Psoas muscle (tissue), 7 donors: ENCODE measurements at regions not wholly inside any gene's neighbourhood (a gene's known extent, or its start where the extent isn't known, plus 50 kb on each side); places are given as distances from the start of the nearest gene placed in this dataset.
"Not testable (repeated sequence)": the region's sequence is repeated elsewhere in the genome, so short reads cannot be mapped to it uniquely, and the experiment has no call there.

Experiments used
- ATAC-seq, 4 donors: fragments of 200-7000 bp; cut with Tn5 transposase; one replicate each; pipeline ENCODE4 v1.9.1; 2020; ENCODE audit warnings: moderate library complexity in 3 of 4, mild to moderate bottlenecking in 2 of 4
- DNase-seq, 2 donors: peaks; one replicate each; pipeline ENCODE4 v3.0.0-alpha.2; 2020
- H3K27ac ChIP-seq: fragments of 200-600 bp; one replicate; pipeline ENCODE4 v1.8.0; 2022
- H3K27me3 ChIP-seq, 3 donors: fragments of 200-600 bp in 1 of 3; one replicate each; pipeline versions ENCODE4 v1.6.1 to v1.8.0; 2013 to 2022; ENCODE audit warnings: low read length in 2 of 3, mild to moderate bottlenecking in 2 of 3, moderate library complexity in 1 of 3; ENCODE audit not compliant: insufficient read depth in 3 of 3
- H3K36me3 ChIP-seq, 2 donors: fragments of 200-600 bp in 1 of 2; one replicate each; pipeline versions ENCODE4 v1.6.1 to v1.8.0; 2013 to 2022; ENCODE audit warnings: low read depth in 1 of 2, mild to moderate bottlenecking in 1 of 2, moderate library complexity in 1 of 2; ENCODE audit not compliant: insufficient read depth in 1 of 2
- H3K4me1 ChIP-seq: fragments of 200-600 bp; one replicate; pipeline ENCODE4 v1.8.0; 2022
- H3K4me3 ChIP-seq: fragments of 200-600 bp; one replicate; pipeline ENCODE4 v1.8.0; 2022; ENCODE audit warnings: mild to moderate bottlenecking
- H3K9me3 ChIP-seq: fragments of 200-600 bp; one replicate; pipeline ENCODE4 v1.8.0; 2022
- WGBS, 3 donors: extraction: QIAGEN DNeasy Blood & Tissue Kit; methylation state at CpG; one replicate each; pipeline versions ENCODE4 v1.1.6 to v1.1.7; 2013; 5-methylcytosine and 5-hydroxymethylcytosine counted together
- intact Hi-C, 2 donors: fragments of 100-400 bp; cut with DNase I; formaldehyde crosslinking; loops; one replicate each; pipeline versions ENCODE4 v1.11.0 to v1.14.2; 2022
- TF ChIP-seq, protein P1 (sequence below): fragments of 200-600 bp; IDR thresholded peaks from one replicate; pipeline ENCODE4 v1.8.0; 2022; ENCODE audit warnings: antibody characterized with exemption
- donor health status: healthy with polysubstance abuse.
- donor health status: DM: no; HTN: no; CAD: no; lungs with moderate emphysema.
- donor health status: Bipolar disorder and iron deficiency.
- donor health status: healthy.
- donor health status: DM: yes; HTN: yes; CAD: no.
- donor health status: DM: no; HTN: no; CAD: no.
- donor health status: DM: yes; HTN: yes; CAD: no.

- TF ChIP-seq, protein P1, sequence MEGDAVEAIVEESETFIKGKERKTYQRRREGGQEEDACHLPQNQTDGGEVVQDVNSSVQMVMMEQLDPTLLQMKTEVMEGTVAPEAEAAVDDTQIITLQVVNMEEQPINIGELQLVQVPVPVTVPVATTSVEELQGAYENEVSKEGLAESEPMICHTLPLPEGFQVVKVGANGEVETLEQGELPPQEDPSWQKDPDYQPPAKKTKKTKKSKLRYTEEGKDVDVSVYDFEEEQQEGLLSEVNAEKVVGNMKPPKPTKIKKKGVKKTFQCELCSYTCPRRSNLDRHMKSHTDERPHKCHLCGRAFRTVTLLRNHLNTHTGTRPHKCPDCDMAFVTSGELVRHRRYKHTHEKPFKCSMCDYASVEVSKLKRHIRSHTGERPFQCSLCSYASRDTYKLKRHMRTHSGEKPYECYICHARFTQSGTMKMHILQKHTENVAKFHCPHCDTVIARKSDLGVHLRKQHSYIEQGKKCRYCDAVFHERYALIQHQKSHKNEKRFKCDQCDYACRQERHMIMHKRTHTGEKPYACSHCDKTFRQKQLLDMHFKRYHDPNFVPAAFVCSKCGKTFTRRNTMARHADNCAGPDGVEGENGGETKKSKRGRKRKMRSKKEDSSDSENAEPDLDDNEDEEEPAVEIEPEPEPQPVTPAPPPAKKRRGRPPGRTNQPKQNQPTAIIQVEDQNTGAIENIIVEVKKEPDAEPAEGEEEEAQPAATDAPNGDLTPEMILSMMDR = no peak
- Histone ChIP-seq H3K36me3 (no peaks in the 10 kb centered on the region), H3K27ac (no peak overlapping the region), H3K9me3 (no peaks in the 10 kb centered on the region), H3K4me1 (no peaks in the 10 kb centered on the region), H3K4me3 (no peak overlapping the region), H3K27me3 (no peaks in the 10 kb centered on the region)
- ATAC-seq = no peak
- DNase-seq = no peak
- WGBS, 3 donors = 93 to 97% (median 96%) methylated on average over 1 of the region's 1 CpG
- intact Hi-C loops = no loop called here
Observed at GRCh38 chr13:23044906-23045305, 135.9 kb upstream of the SGCG start.

- ATAC-seq = no peak
- no peaks in the 10 kb centered on the region for H3K4me1 ChIP-seq
- no peaks in the 10 kb centered on the region for H3K9me3 ChIP-seq
- no peak for DNase-seq
- no peak overlapping the region for H3K27ac ChIP-seq
- 81 to 90% (median 82%) methylated on average over 3 of the region's 3 CpGs for WGBS, 3 donors
- TF ChIP-seq, protein P1 = no peak
- H3K27me3 ChIP-seq = no peaks in the 10 kb centered on the region
- H3K36me3 ChIP-seq = no peaks in the 10 kb centered on the region
- intact Hi-C loops = no loop called here
- no peak overlapping the region for H3K4me3 ChIP-seq
Observed at GRCh38 chr13:23050126-23050525, 130.7 kb upstream of the SGCG start.

- 77 to 84% (median 77%) methylated on average over 5 of the region's 5 CpGs for WGBS, 3 donors
- H3K9me3 ChIP-seq, intact Hi-C loops, H3K4me1 ChIP-seq, H3K4me3 ChIP-seq, H3K27me3 ChIP-seq, DNase-seq, ATAC-seq, H3K27ac ChIP-seq, H3K36me3 ChIP-seq: not testable (repeated sequence)
Observed at GRCh38 chr13:23053711-23054110, 127.1 kb upstream of the SGCG start.

DNA sequence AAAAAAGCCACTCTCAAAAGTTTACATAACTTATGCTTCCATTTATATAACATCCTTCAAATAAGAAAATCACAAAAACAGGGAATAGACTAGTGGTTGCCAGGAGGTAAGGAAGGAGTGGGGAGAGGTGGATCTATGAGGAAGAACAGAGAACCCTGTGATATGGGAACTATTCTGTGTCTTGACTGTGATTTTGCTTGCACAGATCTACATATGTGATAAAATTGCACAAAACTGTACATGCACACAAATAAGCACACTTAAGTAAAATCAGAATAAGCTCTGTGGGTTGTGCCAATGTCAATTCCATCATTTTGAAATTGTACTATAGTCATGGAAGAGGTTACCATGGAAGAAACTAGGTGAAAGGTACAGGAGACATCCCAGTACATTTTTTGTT lies 121.6 kb upstream of the SGCG start:
- Histone ChIP-seq H3K27ac (no peak overlapping the region), H3K9me3 (no peaks in the 10 kb centered on the region), H3K27me3 (no peaks in the 10 kb centered on the region), H3K4me3 (no peak overlapping the region), H3K36me3 (no peaks in the 10 kb centered on the region), H3K4me1 (no peaks in the 10 kb centered on the region)
- no peak for DNase-seq
- intact Hi-C loops = no loop called here
- ATAC-seq = no peak
- TF ChIP-seq, protein P1 = no peak

GRCh38 chr13:23060959-23061358 lies 119.8 kb upstream of the SGCG start:
- intact Hi-C loops = no loop called here
- no peaks in the 10 kb centered on the region for H3K27me3 ChIP-seq
- H3K4me3 ChIP-seq = no peak overlapping the region
- TF ChIP-seq, protein P1 = no peak
- DNase-seq (no peak), ATAC-seq (no peak)
- 94 to 100% methylated on average over 1 of the region's 1 CpG; no CpG with 5 or more reads in 1 of the 3 donors for WGBS, 3 donors
- no peaks in the 10 kb centered on the region for H3K4me1 ChIP-seq
- H3K36me3 ChIP-seq = no peaks in the 10 kb centered on the region
- H3K27ac ChIP-seq = no peak overlapping the region
- H3K9me3 ChIP-seq = no peaks in the 10 kb centered on the region
